Ishikawa (cell line): ENCODE measurements at regions not wholly inside any gene's neighbourhood (a gene's known extent, or its start where the extent isn't known, plus 50 kb on each side); places are given as distances from the start of the nearest gene placed in this dataset.

Source experiments
- EGR1 ChIP-seq: IDR thresholded peaks from 2 replicates; pipeline ENCODE4 v1.6.1; 2012
- EP300 ChIP-seq: IDR thresholded peaks from 2 replicates; pipeline ENCODE4 v1.6.1; 2012; ENCODE audit warnings: borderline replicate concordance
- FOXM1 ChIP-seq: IDR thresholded peaks from 2 replicates; pipeline ENCODE4 v1.6.1; 2012; ENCODE audit warnings: low read depth, borderline replicate concordance
- NFIC ChIP-seq: IDR thresholded peaks from 2 replicates; pipeline ENCODE4 v1.6.1; 2012
- RAD21 ChIP-seq: IDR thresholded peaks from 2 replicates; pipeline ENCODE4 v1.6.1; 2012; ENCODE audit warnings: low read depth
- TAF1 ChIP-seq: IDR thresholded peaks from 2 replicates; pipeline ENCODE4 v1.6.1; 2012; ENCODE audit warnings: low read depth, mild to moderate bottlenecking
- ZBTB7A ChIP-seq: IDR thresholded peaks from 2 replicates; pipeline ENCODE4 v1.6.1; 2012; ENCODE audit warnings: low read depth
- TF ChIP-seq, protein P1 (sequence below): IDR thresholded peaks from 2 replicates; pipeline ENCODE4 v1.6.1; 2012; ENCODE audit warnings: low read depth, mild to moderate bottlenecking
- TF ChIP-seq, protein P2 (sequence below): IDR thresholded peaks from 2 replicates; pipeline ENCODE4 v1.6.1; 2012
- TF ChIP-seq, protein P3 (sequence below): IDR thresholded peaks from 2 replicates; pipeline ENCODE4 v1.6.1; 2012

DNA sequence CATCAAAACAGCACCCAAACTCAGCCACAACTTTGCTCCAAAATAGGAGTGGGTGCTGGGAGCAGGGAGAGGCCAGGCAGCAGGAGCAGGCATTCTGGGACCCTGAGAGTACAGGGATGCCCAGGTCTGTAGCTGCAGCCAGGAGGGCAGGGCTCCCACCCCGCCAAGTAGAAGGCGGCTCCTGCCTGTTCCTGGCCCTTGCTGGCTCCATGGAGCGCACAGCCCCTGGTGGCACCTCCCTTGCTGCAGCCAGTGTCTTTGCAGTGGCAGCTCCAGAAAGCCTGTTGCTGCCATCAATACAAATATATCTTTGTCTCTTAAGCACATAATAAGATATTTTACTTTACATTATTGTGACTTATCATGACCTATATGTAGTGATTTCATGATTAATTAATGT is 1096.5 kb downstream of the FSCB start:
- TF ChIP-seq EP300 (no peak), FOXM1 (no peak), EGR1 (no peak), RAD21 (no peak), NFIC (no peak), TAF1 (no peak), ZBTB7A (no peak)
- TF ChIP-seq, protein P1, sequence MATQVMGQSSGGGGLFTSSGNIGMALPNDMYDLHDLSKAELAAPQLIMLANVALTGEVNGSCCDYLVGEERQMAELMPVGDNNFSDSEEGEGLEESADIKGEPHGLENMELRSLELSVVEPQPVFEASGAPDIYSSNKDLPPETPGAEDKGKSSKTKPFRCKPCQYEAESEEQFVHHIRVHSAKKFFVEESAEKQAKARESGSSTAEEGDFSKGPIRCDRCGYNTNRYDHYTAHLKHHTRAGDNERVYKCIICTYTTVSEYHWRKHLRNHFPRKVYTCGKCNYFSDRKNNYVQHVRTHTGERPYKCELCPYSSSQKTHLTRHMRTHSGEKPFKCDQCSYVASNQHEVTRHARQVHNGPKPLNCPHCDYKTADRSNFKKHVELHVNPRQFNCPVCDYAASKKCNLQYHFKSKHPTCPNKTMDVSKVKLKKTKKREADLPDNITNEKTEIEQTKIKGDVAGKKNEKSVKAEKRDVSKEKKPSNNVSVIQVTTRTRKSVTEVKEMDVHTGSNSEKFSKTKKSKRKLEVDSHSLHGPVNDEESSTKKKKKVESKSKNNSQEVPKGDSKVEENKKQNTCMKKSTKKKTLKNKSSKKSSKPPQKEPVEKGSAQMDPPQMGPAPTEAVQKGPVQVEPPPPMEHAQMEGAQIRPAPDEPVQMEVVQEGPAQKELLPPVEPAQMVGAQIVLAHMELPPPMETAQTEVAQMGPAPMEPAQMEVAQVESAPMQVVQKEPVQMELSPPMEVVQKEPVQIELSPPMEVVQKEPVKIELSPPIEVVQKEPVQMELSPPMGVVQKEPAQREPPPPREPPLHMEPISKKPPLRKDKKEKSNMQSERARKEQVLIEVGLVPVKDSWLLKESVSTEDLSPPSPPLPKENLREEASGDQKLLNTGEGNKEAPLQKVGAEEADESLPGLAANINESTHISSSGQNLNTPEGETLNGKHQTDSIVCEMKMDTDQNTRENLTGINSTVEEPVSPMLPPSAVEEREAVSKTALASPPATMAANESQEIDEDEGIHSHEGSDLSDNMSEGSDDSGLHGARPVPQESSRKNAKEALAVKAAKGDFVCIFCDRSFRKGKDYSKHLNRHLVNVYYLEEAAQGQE, result no peak
- TF ChIP-seq, protein P2, sequence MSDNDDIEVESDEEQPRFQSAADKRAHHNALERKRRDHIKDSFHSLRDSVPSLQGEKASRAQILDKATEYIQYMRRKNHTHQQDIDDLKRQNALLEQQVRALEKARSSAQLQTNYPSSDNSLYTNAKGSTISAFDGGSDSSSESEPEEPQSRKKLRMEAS, result no peak
- TF ChIP-seq, protein P3, sequence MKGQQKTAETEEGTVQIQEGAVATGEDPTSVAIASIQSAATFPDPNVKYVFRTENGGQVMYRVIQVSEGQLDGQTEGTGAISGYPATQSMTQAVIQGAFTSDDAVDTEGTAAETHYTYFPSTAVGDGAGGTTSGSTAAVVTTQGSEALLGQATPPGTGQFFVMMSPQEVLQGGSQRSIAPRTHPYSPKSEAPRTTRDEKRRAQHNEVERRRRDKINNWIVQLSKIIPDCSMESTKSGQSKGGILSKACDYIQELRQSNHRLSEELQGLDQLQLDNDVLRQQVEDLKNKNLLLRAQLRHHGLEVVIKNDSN, result no peak
